ENCODE measurements at regions not wholly inside any gene's neighbourhood (a gene's known extent, or its start where the extent isn't known, plus 50 kb on each side); places are given as distances from the start of the nearest gene placed in this dataset.
A peak's percentile ranks its signal among the peaks of the same experiment; 100 is the strongest.

GRCh38 chr14:76974365-76974764 lies 54.1 kb downstream of the IRF2BPL start:
- no peak for DNase-seq

- no peak for DNase-seq
Measured at GRCh38 chr14:76971549-76971948, 57.0 kb downstream of the IRF2BPL start.

GRCh38 chr14:76968621-76969063 lies 59.9 kb downstream of the IRF2BPL start:
- no peak for DNase-seq

GRCh38 chr14:76967788-76968187 lies 60.7 kb downstream of the IRF2BPL start:
- DNase-seq = no peak

- DNase-seq = no peak
Measured at GRCh38 chr14:76965232-76965631, 63.3 kb downstream of the IRF2BPL start.

GRCh38 chr14:76964695-76965094 lies 63.8 kb downstream of the IRF2BPL start:
- no peak for DNase-seq

- DNase-seq = no peak
Measured at GRCh38 chr14:76963372-76963771, 65.1 kb downstream of the IRF2BPL start.

GRCh38 chr14:76962303-76962660 lies 66.2 kb downstream of the IRF2BPL start:
- DNase-seq = no peak

GRCh38 chr14:76961631-76962302 lies 66.7 kb downstream of the IRF2BPL start:
- DNase-seq = peak; percentile 73

- DNase-seq = no peak
Measured at GRCh38 chr14:76958980-76959710, 69.4 kb downstream of the IRF2BPL start.

- no peak for DNase-seq
Measured at GRCh38 chr14:76958020-76958979, 70.2 kb downstream of the IRF2BPL start.

GRCh38 chr14:76957224-76957891 lies 71.2 kb downstream of the IRF2BPL start:
- DNase-seq = no peak

GRCh38 chr14:76956316-76957090 lies 72.0 kb downstream of the IRF2BPL start:
- DNase-seq = peak; percentile 89

GRCh38 chr14:76955575-76956315 lies 72.8 kb downstream of the IRF2BPL start:
- peak; percentile 81 for DNase-seq

- DNase-seq = no peak
Measured at GRCh38 chr14:76954394-76955190, 73.9 kb downstream of the IRF2BPL start.

GRCh38 chr14:76953311-76953945 lies 75.1 kb downstream of the IRF2BPL start:
- no peak for DNase-seq

GRCh38 chr14:76951166-76951565 lies 77.3 kb downstream of the IRF2BPL start:
- DNase-seq = peak; percentile 34

- no peak for DNase-seq
Measured at GRCh38 chr14:76950055-76951020, 78.2 kb downstream of the IRF2BPL start.
